Skeletal muscle tissue (tissue), 3 donors: ENCODE measurements at regions not wholly inside any gene's neighbourhood (a gene's known extent, or its start where the extent isn't known, plus 50 kb on each side); places are given as distances from the start of the nearest gene placed in this dataset.
"Not testable (repeated sequence)": the region's sequence is repeated elsewhere in the genome, so short reads cannot be mapped to it uniquely, and the experiment has no call there.

Experiments
- H3K27ac ChIP-seq: one replicate; pipeline ENCODE4 v1.7.0; 2013; ENCODE audit warnings: mild to moderate bottlenecking, low read depth, low read length, inconsistent platforms
- H3K27me3 ChIP-seq, 3 donors: one replicate each; pipeline ENCODE4 v1.7.0; 2013; ENCODE audit warnings: low read length in 3 of 3; ENCODE audit not compliant: control insufficient read depth in 3 of 3, insufficient read depth in 3 of 3
- H3K36me3 ChIP-seq, 3 donors: one replicate each; pipeline ENCODE4 v1.7.0; 2013; ENCODE audit warnings: low read length in 3 of 3; ENCODE audit not compliant: control insufficient read depth in 3 of 3, insufficient read depth in 3 of 3
- H3K4me1 ChIP-seq, 3 donors: one replicate each; pipeline ENCODE4 v1.7.0; 2013; ENCODE audit warnings: low read length in 3 of 3, mild to moderate bottlenecking in 3 of 3; ENCODE audit not compliant: control insufficient read depth in 3 of 3, insufficient read depth in 3 of 3
- H3K4me3 ChIP-seq, 3 donors: one replicate each; pipeline ENCODE4 v1.7.0; 2013; ENCODE audit warnings: low read length in 3 of 3
- H3K9ac ChIP-seq, 3 donors: one replicate each; pipeline ENCODE4 v1.7.0; 2013; ENCODE audit warnings: low read length in 3 of 3, mild to moderate bottlenecking in 3 of 3, moderate library complexity in 2 of 3, low read depth in 1 of 3
- H3K9me3 ChIP-seq, 3 donors: one replicate each; pipeline ENCODE4 v1.7.0; 2013; ENCODE audit warnings: low read length in 3 of 3; ENCODE audit not compliant: control insufficient read depth in 3 of 3
- donor health status: Osteomylitis.

GRCh38 chr6:81608776-81609175 is 143.7 kb downstream of the TENT5A start:
- no peak overlapping the region for H3K4me3 ChIP-seq
- H3K36me3 ChIP-seq = no peaks in the 10 kb centered on the region
- H3K27me3 ChIP-seq = no peaks in the 10 kb centered on the region
- H3K9ac ChIP-seq = no peak overlapping the region
- no peak overlapping the region for H3K27ac ChIP-seq
- H3K9me3 ChIP-seq = no peaks in the 10 kb centered on the region
- H3K4me1 ChIP-seq = no peaks in the 10 kb centered on the region

GRCh38 chr6:81606965-81607381 is 145.5 kb downstream of the TENT5A start:
- no peaks in the 10 kb centered on the region for H3K4me1 ChIP-seq
- no peaks in the 10 kb centered on the region for H3K36me3 ChIP-seq
- no peak overlapping the region for H3K9ac ChIP-seq
- no peak overlapping the region for H3K27ac ChIP-seq
- no peak overlapping the region for H3K4me3 ChIP-seq
- no peaks in the 10 kb centered on the region for H3K27me3 ChIP-seq
- H3K9me3 ChIP-seq = no peaks in the 10 kb centered on the region

GRCh38 chr6:81605526-81605925 is 147.0 kb downstream of the TENT5A start:
- Histone ChIP-seq H3K4me1 (no peaks in the 10 kb centered on the region), H3K9ac (no peak overlapping the region), H3K4me3 (no peak overlapping the region), H3K9me3 (no peaks in the 10 kb centered on the region), H3K27me3 (no peaks in the 10 kb centered on the region), H3K36me3 (no peaks in the 10 kb centered on the region), H3K27ac (no peak overlapping the region)

DNA sequence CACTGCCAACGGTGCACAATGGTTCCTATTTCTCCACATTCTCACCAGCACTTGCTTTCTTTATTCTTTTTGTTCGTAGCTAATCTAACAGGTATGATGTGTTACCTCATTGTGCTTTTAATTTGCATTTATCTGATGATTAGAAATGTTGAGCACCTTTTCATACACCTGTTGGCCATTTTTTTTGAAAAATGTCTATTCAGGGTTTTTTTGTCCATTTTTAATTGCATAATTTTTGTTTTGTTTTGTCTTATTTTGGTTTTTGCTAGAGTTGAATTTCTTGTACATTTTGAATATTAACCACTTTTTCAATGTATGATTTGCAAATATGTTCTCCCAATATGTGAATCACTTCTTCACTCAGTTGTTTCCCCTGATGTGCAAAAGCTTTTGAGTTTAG is 150.6 kb downstream of the TENT5A start:
- Histone ChIP-seq H3K27ac (no peak overlapping the region), H3K9ac (no peak overlapping the region), H3K9me3 (no peaks in the 10 kb centered on the region), H3K36me3 (no peaks in the 10 kb centered on the region), H3K4me1 (no peaks in the 10 kb centered on the region), H3K27me3 (no peaks in the 10 kb centered on the region), H3K4me3 (no peak overlapping the region)

GRCh38 chr6:81600488-81600887 is 152.0 kb downstream of the TENT5A start:
- H3K36me3 ChIP-seq, H3K27me3 ChIP-seq, H3K27ac ChIP-seq, H3K4me1 ChIP-seq, H3K9ac ChIP-seq, H3K9me3 ChIP-seq, H3K4me3 ChIP-seq: not testable (repeated sequence)

GRCh38 chr6:81594501-81594900 is 158.0 kb downstream of the TENT5A start:
- no peaks in the 10 kb centered on the region for H3K27me3 ChIP-seq
- no peaks in the 10 kb centered on the region for H3K4me1 ChIP-seq
- H3K27ac ChIP-seq = no peak overlapping the region
- H3K9ac ChIP-seq = no peak overlapping the region
- no peak overlapping the region for H3K4me3 ChIP-seq
- no peaks in the 10 kb centered on the region for H3K9me3 ChIP-seq
- no peaks in the 10 kb centered on the region for H3K36me3 ChIP-seq

DNA sequence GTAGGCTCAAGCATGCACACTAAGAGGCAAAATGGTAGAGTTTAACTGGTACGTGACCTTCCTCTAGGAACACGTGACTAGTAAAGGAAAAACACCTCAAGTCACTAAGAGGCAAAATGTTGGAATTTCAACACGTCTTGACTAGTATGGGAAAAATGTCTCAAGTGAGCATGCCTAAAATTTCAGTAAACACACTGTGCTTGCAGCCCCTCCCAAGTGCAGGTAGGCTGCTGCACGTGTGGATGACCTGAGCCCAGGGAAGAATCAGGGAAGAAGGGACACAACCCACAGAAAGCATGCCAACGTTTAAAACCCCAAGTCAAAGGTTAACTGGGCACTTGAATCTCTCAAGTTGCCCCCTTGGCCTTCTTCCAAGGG is 162.2 kb downstream of the TENT5A start:
- no peak overlapping the region for H3K27ac ChIP-seq
- no peaks in the 10 kb centered on the region for H3K27me3 ChIP-seq
- no peaks in the 10 kb centered on the region for H3K36me3 ChIP-seq
- no peak overlapping the region for H3K9ac ChIP-seq
- H3K4me1 ChIP-seq = no peaks in the 10 kb centered on the region
- H3K9me3 ChIP-seq = no peaks in the 10 kb centered on the region
- no peak overlapping the region for H3K4me3 ChIP-seq

- Histone ChIP-seq H3K27me3 (no peaks in the 10 kb centered on the region), H3K36me3 (no peaks in the 10 kb centered on the region), H3K4me1 (no peaks in the 10 kb centered on the region), H3K4me3 (no peak overlapping the region), H3K27ac (no peak overlapping the region), H3K9ac (no peak overlapping the region), H3K9me3 (no peaks in the 10 kb centered on the region)
Measured at GRCh38 chr6:81589465-81590313, 162.8 kb downstream of the TENT5A start.

DNA sequence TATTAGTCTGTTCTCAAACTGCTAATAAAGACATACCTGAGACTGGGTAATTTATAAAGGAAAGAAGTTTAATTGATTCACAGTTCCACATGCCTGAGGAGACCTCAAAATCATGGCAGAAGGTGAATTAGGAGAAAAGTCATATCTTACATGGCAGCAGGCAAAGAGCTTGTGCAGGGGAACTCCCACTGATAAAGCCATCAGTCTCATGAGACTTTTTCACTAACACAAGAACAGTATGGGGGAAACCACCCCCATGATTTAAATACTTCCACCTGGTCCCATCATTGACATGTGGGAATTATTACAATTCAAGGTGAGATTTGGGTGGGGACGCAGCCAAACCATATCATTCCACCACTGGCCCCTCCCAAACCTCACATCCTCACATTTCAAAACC is 166.8 kb downstream of the TENT5A start:
- H3K9ac ChIP-seq, H3K27me3 ChIP-seq, H3K36me3 ChIP-seq: not testable (repeated sequence)

DNA sequence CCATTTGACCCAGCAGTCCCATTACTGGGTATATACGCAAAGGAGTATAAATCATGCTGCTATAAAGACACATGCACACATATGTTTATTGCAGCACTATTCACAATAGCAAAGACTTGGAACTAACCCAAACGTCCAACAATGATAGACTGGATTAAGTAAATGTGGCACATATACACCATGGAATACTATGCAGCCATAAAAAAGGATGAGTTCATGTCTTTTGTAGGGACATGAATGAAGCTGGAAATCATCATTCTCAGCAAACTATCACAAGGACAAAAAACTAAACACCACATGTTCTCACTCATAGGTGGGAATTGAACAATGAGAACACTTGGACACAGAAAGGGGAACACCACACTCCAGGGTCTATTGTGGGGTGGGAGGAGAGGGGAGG is 168.3 kb downstream of the TENT5A start:
- not testable (repeated sequence) for H3K27ac ChIP-seq, H3K36me3 ChIP-seq, H3K9ac ChIP-seq, H3K9me3 ChIP-seq, H3K4me3 ChIP-seq, H3K4me1 ChIP-seq, H3K27me3 ChIP-seq

More for the DNA sequence above, 166.8 kb downstream of the TENT5A start:
- not testable (repeated sequence) for H3K27ac ChIP-seq, H3K4me1 ChIP-seq, H3K4me3 ChIP-seq, H3K9me3 ChIP-seq
